ENCODE measurements at regions not wholly inside any gene's neighbourhood (a gene's known extent, or its start where the extent isn't known, plus 50 kb on each side); places are given as distances from the start of the nearest gene placed in this dataset.

DNA sequence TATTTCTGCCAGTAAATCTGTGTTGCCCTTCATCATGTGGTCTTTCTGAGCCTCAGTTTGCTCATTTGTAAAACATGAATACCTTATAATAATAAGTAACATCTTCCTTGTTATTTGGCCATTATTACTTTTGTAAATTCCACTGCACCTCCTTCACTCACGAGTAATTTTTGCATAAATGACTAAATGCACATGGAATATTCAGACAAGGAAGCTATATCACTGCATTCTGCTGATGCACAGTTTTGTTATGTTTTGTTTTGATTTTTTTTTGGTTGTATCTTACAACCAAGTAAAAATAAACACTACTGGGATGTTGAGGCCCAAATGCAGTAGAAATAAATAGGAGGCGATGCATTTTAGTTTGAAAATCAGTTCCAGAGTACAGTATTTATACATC, 185.3 kb upstream of the POU3F3 start:
- H3K27me3 ChIP-seq (replicated peaks; ENCODE audit: insufficient read depth, low read length): no peaks in the 10 kb centered on the region
- no peak overlapping the region for H3K27ac ChIP-seq (ENCODE audit: low read length)
- no peak overlapping the region for H2AFZ ChIP-seq (ENCODE audit: low read length)
- H3K9ac ChIP-seq (ENCODE audit: low read length): no peak overlapping the region
- H3K36me3 ChIP-seq (replicated peaks; ENCODE audit: insufficient read depth, low read length): no peaks in the 10 kb centered on the region
- TF ChIP-seq, protein P1, sequence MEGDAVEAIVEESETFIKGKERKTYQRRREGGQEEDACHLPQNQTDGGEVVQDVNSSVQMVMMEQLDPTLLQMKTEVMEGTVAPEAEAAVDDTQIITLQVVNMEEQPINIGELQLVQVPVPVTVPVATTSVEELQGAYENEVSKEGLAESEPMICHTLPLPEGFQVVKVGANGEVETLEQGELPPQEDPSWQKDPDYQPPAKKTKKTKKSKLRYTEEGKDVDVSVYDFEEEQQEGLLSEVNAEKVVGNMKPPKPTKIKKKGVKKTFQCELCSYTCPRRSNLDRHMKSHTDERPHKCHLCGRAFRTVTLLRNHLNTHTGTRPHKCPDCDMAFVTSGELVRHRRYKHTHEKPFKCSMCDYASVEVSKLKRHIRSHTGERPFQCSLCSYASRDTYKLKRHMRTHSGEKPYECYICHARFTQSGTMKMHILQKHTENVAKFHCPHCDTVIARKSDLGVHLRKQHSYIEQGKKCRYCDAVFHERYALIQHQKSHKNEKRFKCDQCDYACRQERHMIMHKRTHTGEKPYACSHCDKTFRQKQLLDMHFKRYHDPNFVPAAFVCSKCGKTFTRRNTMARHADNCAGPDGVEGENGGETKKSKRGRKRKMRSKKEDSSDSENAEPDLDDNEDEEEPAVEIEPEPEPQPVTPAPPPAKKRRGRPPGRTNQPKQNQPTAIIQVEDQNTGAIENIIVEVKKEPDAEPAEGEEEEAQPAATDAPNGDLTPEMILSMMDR (IDR thresholded peaks at IDR 0.05; ENCODE audit: low read length): no peak
- TF ChIP-seq EZH2 (optimal IDR thresholded peaks at IDR 0.05; ENCODE audit: low read depth, low read length) (no peak), EZH2phosphoT487 (IDR thresholded peaks at IDR 0.05; ENCODE audit: low read length) (no peak)
- no peak for DNase-seq
- H3K79me2 ChIP-seq (ENCODE audit: low read length): no peaks in the 10 kb centered on the region
- no peaks in the 10 kb centered on the region for H3K9me3 ChIP-seq (replicated peaks; ENCODE audit: insufficient read depth, low read length)
- no peak overlapping the region for H3K4me3 ChIP-seq (ENCODE audit: low read length)
- H3K4me2 ChIP-seq (ENCODE audit: low read depth, low read length): no peak overlapping the region
- no peaks in the 10 kb centered on the region for H3F3A ChIP-seq (ENCODE audit: insufficient read depth, low read length)
- H3K4me1 ChIP-seq (ENCODE audit: low read length): no peaks in the 10 kb centered on the region
- no peaks in the 10 kb centered on the region for H3K9me2 ChIP-seq (replicated peaks; ENCODE audit: insufficient read depth, low read length)
- no peaks in the 10 kb centered on the region for H4K20me1 ChIP-seq (ENCODE audit: insufficient read depth, low read length)

DNA sequence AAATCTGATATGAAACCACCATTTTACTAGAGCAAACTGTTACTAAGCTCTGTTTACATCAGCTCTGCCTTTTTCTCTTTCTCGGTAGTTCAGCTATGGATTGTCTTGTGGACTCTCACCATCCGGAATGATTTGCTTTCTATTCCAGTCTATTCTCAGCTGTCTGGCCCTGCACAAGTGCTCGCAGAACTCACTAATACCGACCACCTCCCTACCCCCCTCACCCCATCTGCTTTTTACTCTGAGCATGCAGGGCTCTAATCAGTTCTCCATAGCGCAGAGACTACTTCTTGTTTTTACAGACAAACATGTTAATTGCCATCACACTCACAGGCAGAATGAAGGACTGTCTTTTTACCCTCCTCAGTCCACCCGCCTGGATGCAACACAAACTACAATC, 180.7 kb upstream of the POU3F3 start:
- H3F3A ChIP-seq (ENCODE audit: insufficient read depth, low read length): no peaks in the 10 kb centered on the region
- TF ChIP-seq, protein P1 (IDR thresholded peaks at IDR 0.05; ENCODE audit: low read length): no peak
- TF ChIP-seq EZH2phosphoT487 (IDR thresholded peaks at IDR 0.05; ENCODE audit: low read length) (no peak), EZH2 (optimal IDR thresholded peaks at IDR 0.05; ENCODE audit: low read depth, low read length) (no peak)
- H3K9ac ChIP-seq (ENCODE audit: low read length): no peak overlapping the region
- no peak overlapping the region for H3K4me2 ChIP-seq (ENCODE audit: low read depth, low read length)
- no peaks in the 10 kb centered on the region for H3K79me2 ChIP-seq (ENCODE audit: low read length)
- H2AFZ ChIP-seq (ENCODE audit: low read length): no peak overlapping the region
- H3K27me3 ChIP-seq (replicated peaks; ENCODE audit: insufficient read depth, low read length): no peaks in the 10 kb centered on the region
- no peaks in the 10 kb centered on the region for H3K9me3 ChIP-seq (replicated peaks; ENCODE audit: insufficient read depth, low read length)
- H3K27ac ChIP-seq (ENCODE audit: low read length): no peak overlapping the region
- H3K4me1 ChIP-seq (ENCODE audit: low read length): no peaks in the 10 kb centered on the region
- H3K4me3 ChIP-seq (ENCODE audit: low read length): no peak overlapping the region
- no peaks in the 10 kb centered on the region for H3K9me2 ChIP-seq (replicated peaks; ENCODE audit: insufficient read depth, low read length)
- H4K20me1 ChIP-seq (ENCODE audit: insufficient read depth, low read length): no peaks in the 10 kb centered on the region
- DNase-seq: no peak
- no peaks in the 10 kb centered on the region for H3K36me3 ChIP-seq (replicated peaks; ENCODE audit: insufficient read depth, low read length)

- Histone ChIP-seq H3F3A (ENCODE audit: insufficient read depth, low read length) (no peaks in the 10 kb centered on the region), H3K9me3 (replicated peaks; ENCODE audit: insufficient read depth, low read length) (no peaks in the 10 kb centered on the region), H3K36me3 (replicated peaks; ENCODE audit: insufficient read depth, low read length) (no peaks in the 10 kb centered on the region), H3K4me3 (ENCODE audit: low read length) (no peak overlapping the region), H3K4me2 (ENCODE audit: low read depth, low read length) (no peak overlapping the region), H3K9me2 (replicated peaks; ENCODE audit: insufficient read depth, low read length) (no peaks in the 10 kb centered on the region), H3K79me2 (ENCODE audit: low read length) (no peaks in the 10 kb centered on the region), H3K27me3 (replicated peaks; ENCODE audit: insufficient read depth, low read length) (no peaks in the 10 kb centered on the region), H3K4me1 (ENCODE audit: low read length) (no peaks in the 10 kb centered on the region), H4K20me1 (ENCODE audit: insufficient read depth, low read length) (no peaks in the 10 kb centered on the region), H3K27ac (ENCODE audit: low read length) (no peak overlapping the region), H2AFZ (ENCODE audit: low read length) (no peak overlapping the region), H3K9ac (ENCODE audit: low read length) (no peak overlapping the region)
- no peak for DNase-seq
- TF ChIP-seq EZH2 (optimal IDR thresholded peaks at IDR 0.05; ENCODE audit: low read depth, low read length): no peak
- TF ChIP-seq EZH2phosphoT487 (IDR thresholded peaks at IDR 0.05; ENCODE audit: low read length): no peak
- TF ChIP-seq, protein P1 (IDR thresholded peaks at IDR 0.05; ENCODE audit: low read length): no peak
Measured at GRCh38 chr2:104678181-104678580, 175.7 kb upstream of the POU3F3 start.

All from MM.1S (cell line).